Stimulated activated CD8-positive, alpha-beta memory T cell treated with anti-CD3 and anti-CD28 coated beads, Interleukin-4, amount 100 ng/mL, for 4 hours (primary cell): ENCODE measurements at regions not wholly inside any gene's neighbourhood (a gene's known extent, or its start where the extent isn't known, plus 50 kb on each side); places are given as distances from the start of the nearest gene placed in this dataset.

Source experiments
- DNase-seq, 2 donors: peaks; one replicate each; pipeline ENCODE4 v3.0.0-alpha.2; 2020; ENCODE audit warnings: low read depth in 2 of 2, low spot score in 1 of 2

- DNase-seq, result no peak
These were observed 520.8 kb downstream of the FLRT2 start for GRCh38 chr14:86050757-86051156.

DNA sequence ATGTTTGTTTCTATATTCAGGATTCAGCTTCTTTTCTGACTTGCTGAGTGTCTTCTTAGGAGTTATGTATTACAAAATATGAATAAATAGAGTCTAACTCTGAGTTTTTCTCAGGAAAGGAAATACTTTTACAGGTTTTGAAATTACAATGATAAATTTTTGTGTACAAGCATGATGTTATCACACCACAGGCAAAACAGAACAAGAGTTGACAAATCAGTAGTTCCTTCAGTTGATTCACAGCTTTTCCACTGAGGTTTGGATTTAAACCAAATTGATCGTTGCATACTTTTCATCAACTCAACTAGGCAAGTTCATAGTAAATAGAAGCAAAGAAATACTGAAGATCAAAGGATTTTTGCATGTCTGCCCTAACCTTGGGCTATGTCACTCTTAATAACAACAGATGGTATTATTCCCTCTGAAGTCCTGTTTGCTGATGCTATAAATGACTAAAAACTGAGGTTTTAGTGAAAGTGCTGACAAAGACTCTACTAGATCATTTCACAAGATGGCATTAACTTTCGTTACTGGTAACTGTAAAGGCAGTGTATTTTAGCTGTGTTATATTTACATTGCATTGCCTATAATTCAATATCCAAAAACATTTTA, 520.2 kb downstream of the FLRT2 start:
- DNase-seq, result no peak

DNA sequence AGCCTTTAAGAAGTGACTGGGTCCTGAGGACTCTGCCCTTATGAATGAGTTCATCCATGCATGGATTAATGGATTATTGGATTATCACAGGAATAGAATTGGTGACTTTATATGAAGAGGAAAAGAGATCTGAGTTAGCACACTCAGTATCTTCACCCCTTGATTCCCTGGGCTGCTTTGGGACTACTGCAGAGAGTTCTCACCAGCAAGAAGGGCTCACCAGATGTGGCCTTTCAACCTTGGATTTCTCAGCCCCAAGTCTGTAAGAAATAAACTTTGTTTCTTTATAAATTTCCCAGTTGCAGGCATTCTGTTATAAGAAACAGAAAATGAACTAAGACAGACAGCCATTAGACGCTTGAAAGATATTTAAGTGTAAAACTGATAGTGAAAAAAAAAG, 509.2 kb downstream of the FLRT2 start:
- no peak for DNase-seq

DNA sequence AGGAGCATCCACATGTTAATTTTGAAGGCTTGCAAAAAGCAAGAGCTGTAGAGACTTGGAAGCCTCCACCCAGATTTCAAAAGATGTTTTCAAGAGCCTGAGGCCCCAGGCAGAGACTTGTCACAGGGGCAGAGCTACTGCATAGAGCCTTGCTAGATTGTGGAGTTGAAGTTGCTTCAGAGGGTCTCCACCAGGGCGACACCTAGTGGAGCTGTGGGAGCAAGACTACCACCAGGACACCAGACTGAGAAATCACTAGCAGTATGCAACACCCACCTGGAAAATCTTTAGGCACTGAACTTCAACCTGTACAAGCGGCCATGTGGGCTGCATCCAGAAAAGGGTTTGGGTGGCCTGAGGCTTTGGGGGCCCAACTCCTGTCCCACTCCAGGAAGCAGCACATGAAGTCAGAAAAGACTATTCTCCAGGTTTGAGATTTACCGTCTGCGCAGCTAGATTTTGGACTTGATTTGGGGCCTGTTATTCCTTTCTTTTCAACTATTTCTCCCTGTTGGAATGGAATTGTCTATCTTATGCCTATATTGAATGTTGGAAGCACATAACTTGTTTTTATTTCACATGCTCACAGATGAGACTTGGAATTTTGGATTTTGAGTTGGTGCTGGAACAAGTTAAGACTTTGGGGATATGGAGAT, 508.6 kb downstream of the FLRT2 start:
- peak in 1 of 2 donors; percentile 0 for DNase-seq

DNA sequence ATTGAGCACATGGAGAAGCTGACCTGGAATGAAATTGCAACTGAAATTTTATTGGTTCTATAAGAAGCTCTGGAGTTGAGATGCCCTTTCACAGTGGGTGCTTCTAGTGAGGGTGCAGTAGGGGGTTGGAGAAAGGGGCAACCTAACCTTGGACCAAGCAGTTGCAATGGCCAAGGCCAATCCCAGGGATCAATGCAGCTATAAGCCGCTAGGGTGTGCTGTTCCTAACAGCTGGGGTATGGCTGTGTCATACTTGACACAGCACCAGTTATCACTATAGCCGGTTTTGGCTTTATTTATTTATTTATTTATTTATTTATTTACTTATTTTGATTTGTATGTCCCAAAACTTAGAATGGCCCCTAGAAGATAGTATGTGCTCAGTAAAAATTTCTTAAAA, 505.9 kb downstream of the FLRT2 start:
- no peak for DNase-seq

GRCh38 chr14:86027990-86028389, 498.0 kb downstream of the FLRT2 start:
- no peak for DNase-seq

DNA sequence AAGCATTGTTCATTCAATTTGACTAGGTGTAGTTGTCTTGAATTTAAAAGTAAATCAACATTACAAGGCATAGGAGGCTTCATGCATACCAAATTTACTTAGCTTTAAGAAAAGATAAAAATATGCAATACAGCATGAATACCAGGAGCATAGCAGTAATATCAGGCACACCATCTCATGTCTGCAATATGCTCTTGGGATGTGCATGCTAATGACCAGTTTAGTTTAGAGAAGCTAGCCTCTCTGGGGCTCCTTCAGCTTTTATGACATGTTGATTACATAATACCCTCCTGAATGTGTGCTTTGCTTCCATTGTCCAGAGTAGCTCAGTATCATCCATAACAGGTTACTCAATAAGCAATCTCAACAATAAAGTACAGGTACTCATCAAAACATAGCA, 497.2 kb downstream of the FLRT2 start:
- no peak for DNase-seq

DNA sequence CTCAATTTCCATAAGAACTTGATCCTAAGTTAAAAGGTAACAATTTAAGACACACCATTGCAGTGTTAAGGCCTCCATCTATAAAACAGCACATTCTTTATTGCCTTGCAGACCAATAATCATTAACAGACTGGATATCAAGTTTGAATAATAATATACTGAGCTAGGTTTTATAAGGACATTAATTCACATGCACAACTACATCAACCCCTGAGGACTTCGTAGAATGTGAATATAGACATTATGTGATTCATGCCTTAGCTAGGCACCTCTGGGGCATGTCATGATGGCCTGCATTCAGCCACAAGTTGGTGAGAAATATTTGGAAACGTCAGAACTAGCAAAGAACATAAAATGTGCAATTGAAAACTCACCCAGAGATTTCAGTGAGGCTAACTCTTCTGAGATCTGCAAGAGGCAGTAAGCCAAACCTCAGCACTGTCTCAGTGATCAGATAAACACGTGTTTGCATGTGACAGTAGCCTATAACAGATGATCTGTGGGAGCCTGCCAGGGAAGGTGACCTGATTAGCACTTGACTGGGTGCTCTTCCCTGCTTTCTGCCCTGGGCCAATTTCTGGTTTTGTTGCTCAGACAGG, 492.2 kb downstream of the FLRT2 start:
- no peak for DNase-seq

DNA sequence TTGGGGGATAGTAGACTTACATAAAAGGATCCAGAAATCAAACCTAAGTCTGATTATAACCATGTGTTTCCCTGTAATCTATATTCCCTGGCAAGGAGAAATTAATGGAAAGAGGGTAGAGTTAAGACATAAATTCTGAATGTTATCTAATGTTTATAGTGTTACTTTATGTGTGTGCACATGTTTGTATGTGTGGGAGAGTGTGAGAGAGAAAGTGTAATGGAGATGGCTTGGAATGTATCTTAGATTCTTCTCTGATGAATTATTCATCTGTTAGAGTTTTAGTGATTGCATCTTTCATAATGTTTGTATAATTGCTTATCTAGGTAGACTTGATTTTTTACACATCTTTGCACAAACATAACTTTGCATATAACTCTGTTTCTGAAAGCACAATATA, 490.9 kb downstream of the FLRT2 start:
- DNase-seq, result no peak

- no peak for DNase-seq
These were observed 486.0 kb downstream of the FLRT2 start for GRCh38 chr14:86015941-86016340.

DNA sequence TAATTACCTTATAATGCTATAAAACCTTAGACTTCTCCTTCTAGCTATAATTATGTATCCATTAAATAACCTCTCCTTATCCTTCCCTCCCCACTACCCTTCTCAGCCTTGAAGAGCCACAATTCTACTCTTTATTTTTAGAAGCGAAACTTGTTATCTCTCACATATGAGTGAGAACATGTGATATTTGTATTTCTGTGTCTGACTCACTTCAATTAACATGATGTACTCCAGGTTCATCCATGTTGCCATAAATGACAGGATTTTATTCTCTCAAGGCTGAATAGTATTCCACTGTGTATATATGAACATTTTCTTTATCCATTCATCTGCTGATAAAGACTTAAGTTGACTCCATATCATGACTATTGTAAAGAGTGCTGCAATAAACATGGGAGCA, 485.6 kb downstream of the FLRT2 start:
- DNase-seq, result no peak

DNA sequence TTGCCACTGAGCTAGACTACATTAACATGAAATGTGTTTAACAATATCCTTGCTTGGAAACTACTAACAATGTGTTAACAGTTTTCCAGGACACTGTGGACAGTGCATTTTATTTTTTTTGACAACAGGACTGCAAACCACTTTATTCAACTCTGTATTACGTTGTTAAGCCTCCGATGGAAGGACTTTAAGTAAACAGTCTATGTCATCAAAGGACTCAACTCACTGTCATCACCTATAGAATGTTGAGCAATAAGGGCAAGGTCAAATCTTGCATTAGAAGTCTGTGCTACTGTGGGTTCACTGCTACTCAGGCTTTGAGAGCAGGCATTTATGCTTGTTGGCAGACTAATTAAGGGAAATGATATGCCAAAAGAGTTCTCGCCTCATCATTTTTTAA, 483.7 kb downstream of the FLRT2 start:
- no peak for DNase-seq

- no peak for DNase-seq
These were observed 482.5 kb downstream of the FLRT2 start for GRCh38 chr14:86012461-86012860.

DNA sequence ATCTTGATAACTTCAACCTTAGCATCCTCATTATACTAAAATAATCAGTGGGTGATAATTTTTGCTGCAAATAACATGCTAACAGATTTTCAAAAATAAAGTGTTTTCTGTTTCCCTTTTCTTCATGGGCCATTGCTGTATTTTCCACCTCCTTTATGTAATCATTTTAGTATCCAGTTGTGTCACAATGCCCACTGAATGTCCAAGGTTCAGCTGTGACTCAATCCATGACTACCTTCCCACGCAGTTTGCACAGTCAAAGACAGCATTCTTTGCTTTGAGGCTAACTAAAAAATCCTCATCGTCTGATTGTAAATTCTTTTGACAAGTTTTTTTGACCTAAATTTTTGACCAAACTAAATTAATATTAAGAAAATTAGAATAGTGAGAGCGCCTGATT, 474.1 kb downstream of the FLRT2 start:
- no peak for DNase-seq

GRCh38 chr14:85996551-85996950, 466.6 kb downstream of the FLRT2 start:
- no peak for DNase-seq

DNA sequence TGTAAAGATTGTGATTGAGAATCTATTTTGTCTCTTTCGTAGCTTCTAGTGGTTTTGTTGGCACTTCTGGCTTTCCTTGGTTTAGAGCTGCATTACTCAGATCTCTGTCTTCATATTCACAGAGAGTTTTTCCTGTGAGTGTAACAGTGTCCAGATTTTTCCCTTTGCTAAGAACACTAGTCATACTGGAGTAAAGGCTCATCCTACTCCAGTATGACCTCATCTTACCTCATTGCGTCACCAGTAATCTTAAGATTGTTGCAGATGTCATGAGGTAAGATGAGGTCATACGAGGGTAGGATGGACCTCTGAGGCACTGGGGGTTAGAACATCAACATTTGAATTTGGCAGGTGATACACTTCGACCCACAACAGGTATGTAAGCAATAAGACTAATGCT, 461.2 kb downstream of the FLRT2 start:
- no peak for DNase-seq

GRCh38 chr14:85987907-85988306, 458.0 kb downstream of the FLRT2 start:
- DNase-seq, result no peak

GRCh38 chr14:85987292-85987691, 457.3 kb downstream of the FLRT2 start:
- DNase-seq, result no peak

- DNase-seq, result no peak
These were observed 448.8 kb downstream of the FLRT2 start for GRCh38 chr14:85978582-85979250.

DNA sequence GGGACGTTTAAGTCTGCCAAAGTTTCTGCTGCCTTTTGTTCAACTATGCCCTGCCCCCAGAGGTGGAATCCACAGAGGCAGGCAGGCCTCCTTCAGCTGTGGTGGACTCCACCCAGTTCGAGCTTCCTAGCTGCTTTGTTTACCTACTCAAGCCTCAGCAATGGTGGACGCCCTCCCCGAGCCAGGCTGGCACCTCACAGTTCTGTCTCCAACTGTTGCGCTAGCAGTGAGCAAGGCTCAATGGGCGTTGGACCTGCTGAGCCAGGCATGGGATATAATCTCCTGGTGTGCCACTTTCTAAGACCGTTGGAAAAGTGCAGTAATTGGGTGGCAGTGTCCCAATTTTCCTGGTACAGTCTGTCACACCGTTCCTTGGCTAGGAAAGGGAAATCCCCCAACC, 444.7 kb downstream of the FLRT2 start:
- no peak for DNase-seq

- no peak for DNase-seq
These were observed 433.5 kb downstream of the FLRT2 start for GRCh38 chr14:85963486-85963885.

- DNase-seq, result no peak
These were observed 430.8 kb downstream of the FLRT2 start for GRCh38 chr14:85960756-85961155.
